Liver (tissue), 8 donors: ENCODE measurements at regions not wholly inside any gene's neighbourhood (a gene's known extent, or its start where the extent isn't known, plus 50 kb on each side); places are given as distances from the start of the nearest gene placed in this dataset.

Experiments
- DNase-seq: peaks from one replicate; pipeline ENCODE4 v3.0.0-alpha.2; 2017; ENCODE audit warnings: low spot score
- H3K27ac ChIP-seq, 2 donors: one replicate each; pipeline ENCODE4 v1.7.0; 2013; ENCODE audit warnings: inconsistent platforms in 2 of 2, low read length in 2 of 2, control low read depth in 1 of 2, low read depth in 1 of 2, mild to moderate bottlenecking in 1 of 2
- H3K27me3 ChIP-seq, 4 donors: one replicate each; pipeline versions ENCODE4 v1.6.1 to v1.7.0; 2013; ENCODE audit warnings: low read length in 3 of 4, inconsistent platforms in 1 of 4, mild to moderate bottlenecking in 1 of 4, moderate library complexity in 1 of 4; ENCODE audit not compliant: control insufficient read depth in 4 of 4, insufficient read depth in 4 of 4
- H3K36me3 ChIP-seq, 4 donors: one replicate each; pipeline versions ENCODE4 v1.6.1 to v1.7.0; 2013; ENCODE audit warnings: low read length in 3 of 4, mild to moderate bottlenecking in 3 of 4, low read depth in 1 of 4, moderate library complexity in 1 of 4; ENCODE audit not compliant: control insufficient read depth in 4 of 4, insufficient read depth in 3 of 4
- H3K4me1 ChIP-seq, 4 donors: one replicate each; pipeline versions ENCODE4 v1.6.1 to v1.7.0; 2013; ENCODE audit warnings: low read length in 3 of 4, mild to moderate bottlenecking in 3 of 4, moderate library complexity in 1 of 4; ENCODE audit not compliant: control insufficient read depth in 4 of 4, insufficient read depth in 4 of 4
- H3K4me3 ChIP-seq, 3 donors: one replicate each; pipeline versions ENCODE4 v1.6.1 to v1.7.0; 2013; ENCODE audit warnings: low read length in 3 of 3, control low read depth in 1 of 3, low read depth in 1 of 3, mild to moderate bottlenecking in 1 of 3
- H3K9ac ChIP-seq, 2 donors: one replicate each; pipeline ENCODE4 v1.7.0; 2013; ENCODE audit warnings: low read length in 2 of 2, mild to moderate bottlenecking in 2 of 2, moderate library complexity in 2 of 2, control low read depth in 1 of 2, low read depth in 1 of 2
- H3K9me3 ChIP-seq, 4 donors: one replicate each; pipeline versions ENCODE4 v1.6.1 to v1.7.0; 2013; ENCODE audit warnings: low read length in 3 of 4; ENCODE audit not compliant: control insufficient read depth in 4 of 4
- ATF3 ChIP-seq: IDR thresholded peaks from 2 replicates; pipeline ENCODE4 v1.6.1; 2016; ENCODE audit warnings: antibody characterized with exemption
- CTCF ChIP-seq: fragments of 150-350 bp; IDR thresholded peaks from 2 replicates; pipeline ENCODE4 v1.5.1; 2017; ENCODE audit warnings: improper control_type of control experiment, low read depth, low read length; ENCODE audit not compliant: missing input control
- EGR1 ChIP-seq, 2 donors: IDR thresholded peaks; 2 replicates each; pipeline ENCODE4 v1.6.1; 2016 to 2018; ENCODE audit warnings: antibody characterized with exemption in 2 of 2, low read depth in 2 of 2
- FOXA1 ChIP-seq: IDR thresholded peaks from 2 replicates; pipeline ENCODE4 v1.6.1; 2016; ENCODE audit warnings: antibody characterized with exemption
- GABPA ChIP-seq, 2 donors: IDR thresholded peaks in 1 of 2; conservative IDR thresholded peaks in 1 of 2; 2 replicates each; pipeline ENCODE4 v1.6.1; 2016; ENCODE audit warnings: antibody characterized with exemption in 2 of 2, mild to moderate bottlenecking in 1 of 2, moderate library complexity in 1 of 2
- JUND ChIP-seq, 2 donors: IDR thresholded peaks; 2 replicates each; pipeline ENCODE4 v1.6.1; 2016; ENCODE audit warnings: antibody characterized with exemption in 2 of 2
- MAX ChIP-seq: IDR thresholded peaks from 2 replicates; pipeline ENCODE4 v1.6.1; 2016; ENCODE audit warnings: antibody characterized with exemption
- NR2F2 ChIP-seq: IDR thresholded peaks from 2 replicates; pipeline ENCODE4 v1.6.1; 2016; ENCODE audit warnings: antibody characterized with exemption
- RAD21 ChIP-seq, 2 donors: IDR thresholded peaks; 2 replicates each; pipeline ENCODE4 v1.6.1; 2016; ENCODE audit warnings: antibody characterized with exemption in 2 of 2, mild to moderate bottlenecking in 2 of 2
- REST ChIP-seq: IDR thresholded peaks from 2 replicates; pipeline ENCODE4 v1.6.1; 2016; ENCODE audit warnings: antibody characterized with exemption, mild to moderate bottlenecking
- RXRA ChIP-seq, 2 donors: IDR thresholded peaks; 2 replicates each; pipeline ENCODE4 v1.6.1; 2017 to 2018; ENCODE audit warnings: antibody characterized with exemption in 2 of 2, mild to moderate bottlenecking in 1 of 2
- SP1 ChIP-seq: IDR thresholded peaks from 2 replicates; pipeline ENCODE4 v1.6.1; 2018; ENCODE audit warnings: antibody characterized with exemption, mild to moderate bottlenecking
- TAF1 ChIP-seq: conservative IDR thresholded peaks from 2 replicates; pipeline ENCODE4 v1.6.1; 2016; ENCODE audit warnings: antibody characterized with exemption, mild to moderate bottlenecking
- ZBTB33 ChIP-seq: IDR thresholded peaks from 2 replicates; pipeline ENCODE4 v1.6.1; 2016; ENCODE audit warnings: antibody characterized with exemption
- WGBS: extraction: QIAGEN DNeasy Blood & Tissue Kit; methylation state at CpG from one replicate; pipeline ENCODE4 v1.1.7; 2013; 5-methylcytosine and 5-hydroxymethylcytosine counted together
- donor health status: healthy.
- donor health status: healthy.
- donor health status: healthy.
- donor health status: healthy.
- donor health status: healthy.

- H3K4me3 ChIP-seq, result no peak overlapping the region
- H3K36me3 ChIP-seq, result no peaks in the 10 kb centered on the region
- H3K9me3 ChIP-seq, result no peaks in the 10 kb centered on the region
- no peaks in the 10 kb centered on the region for H3K4me1 ChIP-seq
- no peaks in the 10 kb centered on the region for H3K27me3 ChIP-seq
- no peak overlapping the region for H3K9ac ChIP-seq
- TF ChIP-seq RXRA (IDR thresholded peaks at IDR 0.05), result no peak
- no peak for TF ChIP-seq CTCF
- no peak for TF ChIP-seq GABPA (IDR thresholded peaks at IDR 0.05 in 1 of 2, conservative IDR thresholded peaks at IDR 0.05 in 1 of 2)
- no peak for TF ChIP-seq NR2F2
- no peak for DNase-seq
- no peak overlapping the region for H3K27ac ChIP-seq
These were observed 715.0 kb upstream of the LCORL start for GRCh38 chr4:18736551-18736950.

GRCh38 chr4:18735740-18736268, 714.2 kb upstream of the LCORL start:
- no peaks in the 10 kb centered on the region for H3K9me3 ChIP-seq
- no peak for DNase-seq
- no peak for TF ChIP-seq ATF3
- no peak for TF ChIP-seq FOXA1
- TF ChIP-seq MAX, result no peak
- H3K36me3 ChIP-seq, result no peaks in the 10 kb centered on the region
- H3K27me3 ChIP-seq, result no peaks in the 10 kb centered on the region
- H3K9ac ChIP-seq, result no peak overlapping the region
- H3K4me1 ChIP-seq, result no peaks in the 10 kb centered on the region
- WGBS, result 68% methylated on average over 3 of the region's 3 CpGs
- H3K27ac ChIP-seq, result no peak overlapping the region
- no peak overlapping the region for H3K4me3 ChIP-seq

- H3K9ac ChIP-seq, result no peak overlapping the region
- no peaks in the 10 kb centered on the region for H3K4me1 ChIP-seq
- H3K27me3 ChIP-seq, result no peaks in the 10 kb centered on the region
- no peaks in the 10 kb centered on the region for H3K9me3 ChIP-seq
- WGBS, result 66% methylated on average over 2 of the region's 2 CpGs
- no peak overlapping the region for H3K27ac ChIP-seq
- H3K4me3 ChIP-seq, result no peak overlapping the region
- no peak for DNase-seq
- TF ChIP-seq CTCF, result no peak
- TF ChIP-seq RAD21 (IDR thresholded peaks at IDR 0.05), result no peak
- TF ChIP-seq ATF3, result no peak
- TF ChIP-seq RXRA (IDR thresholded peaks at IDR 0.05), result no peak
- TF ChIP-seq SP1, result no peak
- TF ChIP-seq REST, result no peak
- no peak for TF ChIP-seq TAF1
- TF ChIP-seq JUND (IDR thresholded peaks at IDR 0.05), result no peak
- TF ChIP-seq EGR1 (IDR thresholded peaks at IDR 0.05; ENCODE audit: low read depth in 2 of 2), result no peak
- no peak for TF ChIP-seq MAX
- no peak for TF ChIP-seq ZBTB33
- no peaks in the 10 kb centered on the region for H3K36me3 ChIP-seq
These were observed 712.9 kb upstream of the LCORL start for GRCh38 chr4:18734405-18734804.
